Keratinocyte (primary cell): ENCODE measurements at regions not wholly inside any gene's neighbourhood (a gene's known extent, or its start where the extent isn't known, plus 50 kb on each side); places are given as distances from the start of the nearest gene placed in this dataset.
"Not testable (repeated sequence)": the region's sequence is repeated elsewhere in the genome, so short reads cannot be mapped to it uniquely, and the experiment has no call there.

Experiments used
- DNase-seq: peaks from one replicate; pipeline ENCODE4 v3.0.0-alpha.2; 2011; ENCODE audit warnings: low read depth, missing footprints, low spot score
- FAIRE-seq: peaks from 2 replicates; lab custom pipeline; 2011; peaks lifted over from hg19 to GRCh38; lab: Jason Lieb, UNC
- H2AFZ ChIP-seq: 2 replicates; pipeline ENCODE4 v1.6.0; 2012; ENCODE audit warnings: low read length, control low read depth, inconsistent platforms; ENCODE audit not compliant: control insufficient read depth
- H3K27ac ChIP-seq: 2 replicates; pipeline ENCODE4 v1.5.1; 2011; ENCODE audit warnings: low read length; ENCODE audit not compliant: control insufficient read depth, insufficient read depth
- H3K27me3 ChIP-seq: 3 replicates; pipeline ENCODE4 v1.6.0; 2011; ENCODE audit warnings: low read length; ENCODE audit not compliant: control insufficient read depth, insufficient read depth; ENCODE audit errors: extremely low read depth
- H3K36me3 ChIP-seq, 2 experiments: 2 replicates in 1 of 2; 3 replicates in 1 of 2; pipeline ENCODE4 v1.5.1; 2011; ENCODE audit warnings: low read length in 2 of 2, mild to moderate bottlenecking in 1 of 2; ENCODE audit not compliant: control insufficient read depth in 2 of 2, insufficient read depth in 2 of 2; ENCODE audit errors: extremely low read depth in 1 of 2
- H3K4me1 ChIP-seq: 3 replicates; pipeline ENCODE4 v1.5.1; 2011; ENCODE audit warnings: low read length; ENCODE audit not compliant: control insufficient read depth, insufficient read depth; ENCODE audit errors: extremely low read depth
- H3K4me2 ChIP-seq: 3 replicates; pipeline ENCODE4 v1.6.0; 2011; ENCODE audit warnings: low read depth, low read length; ENCODE audit not compliant: control insufficient read depth, insufficient read depth; ENCODE audit errors: extremely low read depth
- H3K4me3 ChIP-seq, 3 experiments: fragments of 200-600 bp in 1 of 3; sonication (generic) in 1 of 3; 2 replicates in 2 of 3; 3 replicates in 1 of 3; pipeline ENCODE4 v1.5.1; 2011 to 2016; ENCODE audit warnings: low read length in 3 of 3, mild to moderate bottlenecking in 3 of 3, control low read depth in 2 of 3, inconsistent platforms in 1 of 3, low read depth in 1 of 3, mixed read lengths in 1 of 3, mixed run types in 1 of 3, moderate library complexity in 1 of 3; ENCODE audit not compliant: control insufficient read depth in 2 of 3, insufficient read depth in 2 of 3; ENCODE audit errors: extremely low read depth in 1 of 3
- H3K79me2 ChIP-seq: 2 replicates; pipeline ENCODE4 v1.6.0; 2012; ENCODE audit warnings: low read length; ENCODE audit not compliant: control insufficient read depth, insufficient read depth
- H3K9ac ChIP-seq: 3 replicates; pipeline ENCODE4 v1.6.0; 2011; ENCODE audit warnings: low read length; ENCODE audit not compliant: control insufficient read depth, insufficient read depth; ENCODE audit errors: extremely low read depth
- H3K9me1 ChIP-seq: 3 replicates; pipeline ENCODE4 v1.6.0; 2011; ENCODE audit warnings: low read length; ENCODE audit not compliant: control insufficient read depth, insufficient read depth; ENCODE audit errors: extremely low read depth
- H3K9me3 ChIP-seq: 2 replicates; pipeline ENCODE4 v1.5.1; 2012; ENCODE audit warnings: low read depth, low read length; ENCODE audit not compliant: control insufficient read depth
- H4K20me1 ChIP-seq: 3 replicates; pipeline ENCODE4 v1.6.0; 2011; ENCODE audit warnings: low read length; ENCODE audit not compliant: control insufficient read depth, insufficient read depth; ENCODE audit errors: extremely low read depth
- EZH2 ChIP-seq: IDR thresholded peaks from one replicate; pipeline ENCODE4 v1.6.1; 2012; ENCODE audit warnings: inconsistent platforms, mild to moderate bottlenecking, low read length, moderate library complexity
- dilution Hi-C: fragments of 300-500 bp; cut with MboI; formaldehyde crosslinking; loops from one replicate; pipeline ENCODE4 v1.7.0; 2020; ENCODE audit warnings: low sequenced_read_pairs; ENCODE audit not compliant: extremely low pct_ligation_motif_present
- TF ChIP-seq, protein P1 (sequence below), 3 experiments: IDR thresholded peaks in 1 of 3; conservative IDR thresholded peaks in 1 of 3; optimal IDR thresholded peaks in 1 of 3; 2 replicates in 2 of 3; 3 replicates in 1 of 3; pipeline versions ENCODE3 to v1.5.1; 2011; ENCODE audit warnings: low read length in 3 of 3, mild to moderate bottlenecking in 3 of 3, moderate library complexity in 2 of 3, control low read depth in 1 of 3, inconsistent platforms in 1 of 3; ENCODE audit not compliant: insufficient read depth in 2 of 3; ENCODE audit errors: extremely low read depth in 1 of 3

DNA sequence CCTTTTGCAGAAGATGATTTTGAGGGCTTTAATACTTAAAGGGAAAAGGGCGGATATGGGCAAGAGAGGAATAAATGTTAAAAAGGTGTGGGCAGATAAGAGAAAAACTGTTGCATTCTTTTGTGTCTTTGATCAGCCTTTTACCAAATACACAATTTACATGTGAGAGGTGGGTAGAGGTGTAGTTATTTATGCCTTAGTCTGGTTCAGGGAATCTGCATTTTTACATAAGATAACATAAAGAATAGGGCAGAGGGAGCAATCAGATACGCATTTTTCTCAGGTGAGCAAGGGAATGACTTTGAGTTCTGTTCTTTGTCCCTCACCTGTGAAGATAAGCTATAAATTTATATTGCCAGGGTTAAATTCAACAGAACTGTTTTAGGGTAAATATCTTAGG is 708.4 kb upstream of the SLITRK1 start:
- H3K4me1 ChIP-seq, result no peaks in the 10 kb centered on the region
- H3K79me2 ChIP-seq, result no peaks in the 10 kb centered on the region
- dilution Hi-C loops, result no loop called here
- no peaks in the 10 kb centered on the region for H3K9me1 ChIP-seq
- no peaks in the 10 kb centered on the region for H3K9me3 ChIP-seq
- H3K4me2 ChIP-seq, result no peak overlapping the region
- H2AFZ ChIP-seq, result no peak overlapping the region
- H3K36me3 ChIP-seq, result no peaks in the 10 kb centered on the region
- no peak for TF ChIP-seq EZH2
- TF ChIP-seq, protein P1, sequence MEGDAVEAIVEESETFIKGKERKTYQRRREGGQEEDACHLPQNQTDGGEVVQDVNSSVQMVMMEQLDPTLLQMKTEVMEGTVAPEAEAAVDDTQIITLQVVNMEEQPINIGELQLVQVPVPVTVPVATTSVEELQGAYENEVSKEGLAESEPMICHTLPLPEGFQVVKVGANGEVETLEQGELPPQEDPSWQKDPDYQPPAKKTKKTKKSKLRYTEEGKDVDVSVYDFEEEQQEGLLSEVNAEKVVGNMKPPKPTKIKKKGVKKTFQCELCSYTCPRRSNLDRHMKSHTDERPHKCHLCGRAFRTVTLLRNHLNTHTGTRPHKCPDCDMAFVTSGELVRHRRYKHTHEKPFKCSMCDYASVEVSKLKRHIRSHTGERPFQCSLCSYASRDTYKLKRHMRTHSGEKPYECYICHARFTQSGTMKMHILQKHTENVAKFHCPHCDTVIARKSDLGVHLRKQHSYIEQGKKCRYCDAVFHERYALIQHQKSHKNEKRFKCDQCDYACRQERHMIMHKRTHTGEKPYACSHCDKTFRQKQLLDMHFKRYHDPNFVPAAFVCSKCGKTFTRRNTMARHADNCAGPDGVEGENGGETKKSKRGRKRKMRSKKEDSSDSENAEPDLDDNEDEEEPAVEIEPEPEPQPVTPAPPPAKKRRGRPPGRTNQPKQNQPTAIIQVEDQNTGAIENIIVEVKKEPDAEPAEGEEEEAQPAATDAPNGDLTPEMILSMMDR (optimal IDR thresholded peaks at IDR 0.05 in 1 of 3, IDR thresholded peaks at IDR 0.05 in 1 of 3, conservative IDR thresholded peaks at IDR 0.05 in 1 of 3; ENCODE audit: extremely low read depth in 1 of 3, insufficient read depth in 2 of 3, low read length in 3 of 3), result no peak
- H3K27ac ChIP-seq, result no peak overlapping the region
- no peak overlapping the region for H3K4me3 ChIP-seq
- no peaks in the 10 kb centered on the region for H4K20me1 ChIP-seq
- DNase-seq, result no peak
- no peaks in the 10 kb centered on the region for H3K27me3 ChIP-seq
- no peak for FAIRE-seq
- H3K9ac ChIP-seq, result no peak overlapping the region

DNA sequence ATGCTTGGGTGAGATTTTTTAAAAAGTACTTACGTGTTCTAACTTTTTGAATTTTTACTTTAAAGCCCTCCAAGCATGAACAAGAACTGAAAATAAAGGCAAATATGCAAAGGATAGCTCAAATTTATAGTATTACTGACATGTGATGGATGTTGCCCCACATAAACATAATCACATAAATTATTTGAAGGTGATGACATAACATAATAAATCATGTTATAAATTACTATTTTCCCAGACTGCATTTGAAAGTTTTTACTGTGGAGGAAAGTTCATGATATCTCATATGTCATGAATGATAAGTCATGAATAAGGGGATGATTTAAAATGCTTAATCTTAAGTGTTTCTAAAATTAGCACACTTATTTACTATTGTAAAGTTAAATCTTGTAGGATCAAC is 705.7 kb upstream of the SLITRK1 start:
- Histone ChIP-seq H3K36me3 (no peaks in the 10 kb centered on the region), H3K27me3 (no peaks in the 10 kb centered on the region), H2AFZ (no peak overlapping the region), H3K9me3 (no peaks in the 10 kb centered on the region), H3K4me1 (no peaks in the 10 kb centered on the region), H3K4me3 (no peak overlapping the region), H3K4me2 (no peak overlapping the region), H3K79me2 (no peaks in the 10 kb centered on the region), H3K9me1 (no peaks in the 10 kb centered on the region), H4K20me1 (no peaks in the 10 kb centered on the region), H3K27ac (no peak overlapping the region), H3K9ac (no peak overlapping the region)
- no peak for TF ChIP-seq EZH2
- TF ChIP-seq, protein P1 (optimal IDR thresholded peaks at IDR 0.05 in 1 of 3, IDR thresholded peaks at IDR 0.05 in 1 of 3, conservative IDR thresholded peaks at IDR 0.05 in 1 of 3; ENCODE audit: extremely low read depth in 1 of 3, insufficient read depth in 2 of 3, low read length in 3 of 3), result no peak
- no peak for DNase-seq
- dilution Hi-C loops, result no loop called here
- FAIRE-seq, result no peak

DNA sequence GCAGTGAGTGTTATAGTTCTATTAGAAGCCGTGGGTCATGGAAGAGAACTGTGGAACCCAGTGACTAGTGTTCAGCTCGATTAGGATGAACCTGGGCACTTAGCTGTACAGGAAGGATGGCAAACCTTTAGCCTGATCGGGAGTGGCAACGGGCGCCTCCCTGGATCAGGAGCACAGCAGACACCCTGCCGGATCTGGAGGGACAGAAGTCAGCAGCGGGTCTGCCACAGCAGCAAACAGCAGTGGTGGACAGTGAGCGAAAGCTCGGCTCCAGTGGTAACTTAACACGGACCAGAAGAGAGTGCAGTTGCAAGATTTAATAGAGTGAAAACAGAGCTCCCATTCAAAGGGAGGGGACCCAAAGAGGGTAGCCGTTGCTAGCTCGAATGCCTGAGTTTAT is 697.6 kb upstream of the SLITRK1 start:
- H3K4me1 ChIP-seq, H3K27me3 ChIP-seq, H3K9me1 ChIP-seq, H3K79me2 ChIP-seq, H4K20me1 ChIP-seq, H3K27ac ChIP-seq, H3K4me2 ChIP-seq, H3K9me3 ChIP-seq, DNase-seq, H2AFZ ChIP-seq, H3K4me3 ChIP-seq, H3K36me3 ChIP-seq, FAIRE-seq, H3K9ac ChIP-seq, dilution Hi-C loops: not testable (repeated sequence)
